ENCODE measurements at regions not wholly inside any gene's neighbourhood (a gene's known extent, or its start where the extent isn't known, plus 50 kb on each side); places are given as distances from the start of the nearest gene placed in this dataset.
"Not testable (repeated sequence)": the region's sequence is repeated elsewhere in the genome, so short reads cannot be mapped to it uniquely, and the experiment has no call there.

GRCh38 chr2:139685090-139685983, 905.1 kb upstream of the NXPH2 start:
- no peak for DNase-seq

- no peak for DNase-seq
Observed at GRCh38 chr2:139684286-139684860, 904.2 kb upstream of the NXPH2 start.

- DNase-seq = no peak
Observed at GRCh38 chr2:139674577-139674976, 894.4 kb upstream of the NXPH2 start.

GRCh38 chr2:139673447-139673846, 893.3 kb upstream of the NXPH2 start:
- DNase-seq = not testable (repeated sequence)

GRCh38 chr2:139669675-139670074, 889.5 kb upstream of the NXPH2 start:
- no peak for DNase-seq

- no peak for DNase-seq
Observed at GRCh38 chr2:139652385-139652784, 872.2 kb upstream of the NXPH2 start.

- DNase-seq = no peak
Observed at GRCh38 chr2:139645617-139646016, 865.4 kb upstream of the NXPH2 start.

- DNase-seq = no peak
Observed at GRCh38 chr2:139643139-139643538, 862.9 kb upstream of the NXPH2 start.

GRCh38 chr2:139631966-139632365, 851.8 kb upstream of the NXPH2 start:
- no peak for DNase-seq

- DNase-seq = no peak
Observed at GRCh38 chr2:139628931-139629330, 848.7 kb upstream of the NXPH2 start.

GRCh38 chr2:139626128-139626527, 845.9 kb upstream of the NXPH2 start:
- no peak for DNase-seq

GRCh38 chr2:139622691-139623090, 842.5 kb upstream of the NXPH2 start:
- DNase-seq = no peak

- DNase-seq = no peak
Observed at GRCh38 chr2:139617747-139618146, 837.6 kb upstream of the NXPH2 start.

- DNase-seq = peak; percentile 73
Observed at GRCh38 chr2:139613264-139613663, 833.1 kb upstream of the NXPH2 start.

GRCh38 chr2:139610512-139610911, 830.3 kb upstream of the NXPH2 start:
- no peak for DNase-seq

GRCh38 chr2:139609109-139609508, 828.9 kb upstream of the NXPH2 start:
- DNase-seq = no peak

GRCh38 chr2:139605668-139606067, 825.5 kb upstream of the NXPH2 start:
- DNase-seq = no peak

- DNase-seq = no peak
Observed at GRCh38 chr2:139600166-139600565, 820.0 kb upstream of the NXPH2 start.

- no peak for DNase-seq
Observed at GRCh38 chr2:139585101-139585500, 804.9 kb upstream of the NXPH2 start.

- no peak for DNase-seq
Observed at GRCh38 chr2:139574371-139574770, 794.2 kb upstream of the NXPH2 start.

GRCh38 chr2:139556789-139557188, 776.6 kb upstream of the NXPH2 start:
- DNase-seq = no peak

GRCh38 chr2:139550873-139551272, 770.7 kb upstream of the NXPH2 start:
- no peak for DNase-seq

- DNase-seq = no peak
Observed at GRCh38 chr2:139550341-139550740, 770.2 kb upstream of the NXPH2 start.

GRCh38 chr2:139544186-139544851, 764.1 kb upstream of the NXPH2 start:
- DNase-seq = no peak
